Mucosa of descending colon (tissue), 3 donors: ENCODE measurements at regions not wholly inside any gene's neighbourhood (a gene's known extent, or its start where the extent isn't known, plus 50 kb on each side); places are given as distances from the start of the nearest gene placed in this dataset. TPM values are rescaled to one million over a fixed set of nuclear protein-coding genes. Genes with fewer than 3 reads are reported as not detected.

Experiments
- ATAC-seq: fragments of 200-7000 bp; cut with Tn5 transposase; one replicate; pipeline ENCODE4 v1.9.1; 2020; ENCODE audit warnings: mild to moderate bottlenecking, moderate library complexity
- DNase-seq, 3 donors: peaks; one replicate each; pipeline ENCODE4 v3.0.0-alpha.2; 2020
- H3K36me3 ChIP-seq: fragments of 200-600 bp; one replicate; pipeline ENCODE4 v1.8.0; 2021; ENCODE audit warnings: low read depth, mild to moderate bottlenecking
- H3K4me1 ChIP-seq: fragments of 200-600 bp; one replicate; pipeline ENCODE4 v1.8.0; 2021; ENCODE audit warnings: low read depth, mild to moderate bottlenecking
- H3K4me3 ChIP-seq: fragments of 200-600 bp; one replicate; pipeline ENCODE4 v1.8.0; 2021; ENCODE audit warnings: mild to moderate bottlenecking
- H3K9me3 ChIP-seq: fragments of 200-600 bp; one replicate; pipeline ENCODE4 v1.8.0; 2021; ENCODE audit warnings: mild to moderate bottlenecking
- intact Hi-C, 2 donors: fragments of 100-400 bp; cut with DNase I in 1 of 2; cut with micrococcal nuclease in 1 of 2; formaldehyde crosslinking; loops; one replicate each; pipeline versions ENCODE4 v1.11.0 to v1.11.1; 2022; cut with DNase I, micrococcal nuclease
- microRNA-seq: library from miRNA; unstranded; fragments of <30 nt; microRNA quantifications from one replicate; pipeline ENCODE4, GENCODE V29; 2019
- TF ChIP-seq, protein P1 (sequence below): fragments of 200-600 bp; IDR thresholded peaks from one replicate; pipeline ENCODE4 v1.8.0; 2022; ENCODE audit warnings: antibody characterized with exemption, mild to moderate bottlenecking
- donor health status: DM: no; HTN: no; CAD: no; lungs with moderate emphysema.
- donor health status: DM: no; HTN: no; CAD: no.
- donor health status: DM: no; HTN: yes; CAD: no.

DNA sequence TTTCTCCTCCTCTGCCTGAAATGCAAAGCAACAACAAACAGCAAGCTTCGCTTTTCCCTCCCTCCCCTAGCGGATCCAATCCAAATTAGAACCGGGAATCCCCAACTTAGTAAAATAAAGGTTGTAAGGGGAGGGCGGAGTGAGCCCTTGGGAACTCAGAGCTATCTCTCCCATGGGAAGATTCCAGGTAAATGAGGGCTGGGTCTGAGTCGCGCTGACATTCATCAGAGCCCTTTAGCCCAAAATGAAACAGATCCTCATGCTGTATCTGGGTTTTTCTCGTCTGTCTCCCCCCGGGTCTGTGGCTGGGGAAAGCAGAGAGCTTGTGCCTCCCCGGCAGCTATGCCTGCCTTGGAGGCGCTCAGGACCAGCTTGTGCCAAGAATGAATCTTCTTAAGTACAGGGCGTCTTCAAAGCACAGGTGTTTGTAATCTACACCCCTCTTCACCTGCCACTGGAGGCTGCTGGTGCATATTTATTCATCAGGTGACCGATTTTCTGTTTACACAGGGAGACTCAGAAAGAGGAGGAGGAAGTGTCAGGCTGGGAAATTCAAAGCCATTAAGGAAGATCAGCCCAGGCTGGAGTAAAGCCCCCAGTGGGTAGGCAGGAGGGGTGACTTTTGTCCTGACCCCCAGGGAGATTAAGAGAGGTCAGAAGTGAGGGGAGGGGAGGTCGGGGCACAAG is 55.0 kb upstream of the GSE1 start:
- peak; percentile 69 for ATAC-seq
- H3K4me1 ChIP-seq = peaks cover 42% of the 10 kb centered on the region
- intact Hi-C loops = no loop called here

DNA sequence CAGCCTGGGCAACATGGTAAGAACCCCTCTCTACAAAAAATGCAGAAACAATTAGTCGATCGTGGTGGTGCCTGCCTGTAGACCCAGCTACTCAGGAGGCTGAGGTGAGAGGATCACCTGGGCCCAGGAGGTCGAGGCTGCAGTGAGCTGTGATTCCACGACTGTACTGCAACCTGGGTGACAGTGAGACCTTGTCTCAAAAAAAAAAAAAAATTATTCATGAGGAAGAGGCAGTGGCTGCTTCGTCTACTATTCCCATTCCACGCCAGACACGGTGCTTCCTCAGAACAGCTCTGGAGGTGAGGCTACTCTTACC is 52.2 kb upstream of the GSE1 start:
- ATAC-seq (no peak), DNase-seq (no peak)
- Histone ChIP-seq H3K4me1 (peaks cover 64% of the 10 kb centered on the region), H3K36me3 (no peaks in the 10 kb centered on the region), H3K4me3 (no peak overlapping the region), H3K9me3 (no peaks in the 10 kb centered on the region)
- intact Hi-C loops = no loop called here
- TF ChIP-seq, protein P1, sequence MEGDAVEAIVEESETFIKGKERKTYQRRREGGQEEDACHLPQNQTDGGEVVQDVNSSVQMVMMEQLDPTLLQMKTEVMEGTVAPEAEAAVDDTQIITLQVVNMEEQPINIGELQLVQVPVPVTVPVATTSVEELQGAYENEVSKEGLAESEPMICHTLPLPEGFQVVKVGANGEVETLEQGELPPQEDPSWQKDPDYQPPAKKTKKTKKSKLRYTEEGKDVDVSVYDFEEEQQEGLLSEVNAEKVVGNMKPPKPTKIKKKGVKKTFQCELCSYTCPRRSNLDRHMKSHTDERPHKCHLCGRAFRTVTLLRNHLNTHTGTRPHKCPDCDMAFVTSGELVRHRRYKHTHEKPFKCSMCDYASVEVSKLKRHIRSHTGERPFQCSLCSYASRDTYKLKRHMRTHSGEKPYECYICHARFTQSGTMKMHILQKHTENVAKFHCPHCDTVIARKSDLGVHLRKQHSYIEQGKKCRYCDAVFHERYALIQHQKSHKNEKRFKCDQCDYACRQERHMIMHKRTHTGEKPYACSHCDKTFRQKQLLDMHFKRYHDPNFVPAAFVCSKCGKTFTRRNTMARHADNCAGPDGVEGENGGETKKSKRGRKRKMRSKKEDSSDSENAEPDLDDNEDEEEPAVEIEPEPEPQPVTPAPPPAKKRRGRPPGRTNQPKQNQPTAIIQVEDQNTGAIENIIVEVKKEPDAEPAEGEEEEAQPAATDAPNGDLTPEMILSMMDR = no peak

More for the DNA sequence above, 55.0 kb upstream of the GSE1 start:
- TF ChIP-seq, protein P1 = peak; percentile 11
- Histone ChIP-seq H3K36me3 (no peaks in the 10 kb centered on the region), H3K9me3 (no peaks in the 10 kb centered on the region), H3K4me3 (peak overlapping the region; percentile 0)
- DNase-seq = peak; percentile 70 to 82 (median 73)

GRCh38 chr16:85561248-85562092 is 51.7 kb upstream of the GSE1 start:
- intact Hi-C loops = no loop called here
- Histone ChIP-seq H3K4me3 (no peak overlapping the region), H3K9me3 (no peaks in the 10 kb centered on the region), H3K36me3 (no peaks in the 10 kb centered on the region), H3K4me1 (peaks cover 70% of the 10 kb centered on the region)
- DNase-seq (no peak), ATAC-seq (no peak)
- TF ChIP-seq, protein P1 = no peak

GRCh38 chr16:85562093-85562786 is 50.9 kb upstream of the GSE1 start:
- intact Hi-C loops = no loop called here
- no peak for DNase-seq
- TF ChIP-seq, protein P1 = no peak
- Histone ChIP-seq H3K4me3 (no peak overlapping the region), H3K36me3 (no peaks in the 10 kb centered on the region), H3K9me3 (no peaks in the 10 kb centered on the region), H3K4me1 (peaks cover 72% of the 10 kb centered on the region)
- no peak for ATAC-seq

GRCh38 chr16:85563034-85563433 is 50.1 kb upstream of the GSE1 start:
- ATAC-seq = no peak
- H3K4me3 ChIP-seq = no peak overlapping the region

More at GRCh38 chr16:85563034-85563433, 50.1 kb upstream of the GSE1 start:
- Histone ChIP-seq H3K4me1 (peaks cover 76% of the 10 kb centered on the region), H3K36me3 (no peaks in the 10 kb centered on the region), H3K9me3 (no peaks in the 10 kb centered on the region)
- no peak for DNase-seq
- intact Hi-C loops = no loop called here
- TF ChIP-seq, protein P1 = no peak

Small RNA genes in the stretch of these regions (microRNA-seq; reads per million reads assigned to microRNA genes)
- gene MIR5093 = not detected
